HTR-8/SVneo (cell line): ENCODE measurements at regions not wholly inside any gene's neighbourhood (a gene's known extent, or its start where the extent isn't known, plus 50 kb on each side); places are given as distances from the start of the nearest gene placed in this dataset.
"Not testable (repeated sequence)": the region's sequence is repeated elsewhere in the genome, so short reads cannot be mapped to it uniquely, and the experiment has no call there.

Experiments
- DNase-seq: peaks from one replicate; pipeline ENCODE4 v3.0.0; 2011; ENCODE audit warnings: low spot score, mixed read lengths; ENCODE audit not compliant: insufficient read length
- FAIRE-seq: peaks from 2 replicates; lab custom pipeline; 2011; peaks lifted over from hg19 to GRCh38; lab: Jason Lieb, UNC

GRCh38 chr16:64390102-64390501 lies 731.8 kb downstream of the CDH11 start:
- FAIRE-seq (no peak), DNase-seq (no peak)

DNA sequence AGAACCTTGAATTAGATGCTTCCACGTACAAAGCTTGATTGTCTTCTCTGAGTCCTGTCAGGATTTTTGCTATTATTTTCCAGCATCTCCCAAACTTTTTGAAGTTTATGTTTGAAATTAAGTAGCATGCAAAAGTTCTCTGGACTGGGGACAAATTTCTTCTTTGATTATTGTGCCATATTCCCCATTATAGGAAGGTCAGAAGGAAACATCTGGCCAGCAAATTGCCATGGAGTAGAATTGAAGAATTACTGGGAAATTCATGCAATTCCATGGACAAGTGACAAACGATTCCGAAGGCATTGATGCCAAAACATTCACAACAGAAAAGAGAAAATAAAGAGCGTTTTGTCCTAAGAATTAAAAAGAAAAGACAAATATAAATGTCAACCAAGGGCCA lies 737.2 kb downstream of the CDH11 start:
- FAIRE-seq (no peak), DNase-seq (no peak)

GRCh38 chr16:64381979-64382378 lies 739.9 kb downstream of the CDH11 start:
- DNase-seq (no peak), FAIRE-seq (no peak)

DNA sequence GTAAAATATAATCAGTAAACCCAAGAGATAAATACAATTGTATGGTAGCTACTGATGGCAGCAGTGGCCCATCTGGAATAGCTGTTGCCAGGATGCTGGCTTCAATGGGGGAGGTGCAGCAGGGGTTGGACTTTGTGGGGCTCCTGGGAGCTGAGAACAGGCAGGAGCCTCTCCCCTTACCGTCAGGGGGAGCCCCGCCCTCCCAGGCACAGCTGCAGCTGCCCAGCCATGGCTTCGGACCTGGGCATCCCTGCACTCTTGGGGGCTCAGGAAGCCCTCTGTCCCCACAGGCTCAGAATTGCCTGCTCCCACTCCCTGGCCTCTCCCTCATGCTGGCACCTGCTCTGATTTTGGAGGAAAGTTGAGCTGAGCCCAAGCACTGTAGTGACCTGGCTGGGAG lies 741.1 kb downstream of the CDH11 start:
- FAIRE-seq (no peak), DNase-seq (no peak)

DNA sequence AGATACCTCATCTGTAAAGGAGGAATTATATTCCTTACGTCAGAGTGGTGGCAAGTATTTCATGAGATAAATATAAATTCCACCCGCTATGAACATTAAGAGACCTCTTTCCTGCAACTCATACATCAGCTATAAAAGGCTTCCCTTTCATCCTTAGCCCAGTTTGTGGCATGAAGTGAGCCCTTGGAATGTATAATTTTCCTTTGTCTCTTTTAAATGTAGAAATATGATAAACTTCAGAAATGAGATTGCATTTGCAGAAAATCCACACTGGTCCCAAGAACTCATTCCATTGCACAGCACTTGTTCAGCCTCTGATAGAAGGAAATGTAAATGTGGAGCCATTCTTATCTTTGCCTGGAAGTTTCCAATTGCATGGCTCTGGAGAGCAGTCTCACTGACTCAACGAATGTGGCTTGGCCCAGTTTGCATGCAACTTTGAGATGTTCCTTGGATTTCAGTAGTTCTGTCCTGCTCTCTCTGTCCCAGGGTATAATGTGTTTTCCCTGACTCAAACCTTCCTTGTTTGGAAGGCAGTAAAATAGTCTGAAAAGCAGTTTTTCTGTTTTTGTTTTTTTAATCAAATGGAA lies 746.4 kb downstream of the CDH11 start:
- DNase-seq: no peak
- FAIRE-seq: no peak

- no peak for DNase-seq
- no peak for FAIRE-seq
Observed at GRCh38 chr16:64370112-64370511, 751.8 kb downstream of the CDH11 start.

DNA sequence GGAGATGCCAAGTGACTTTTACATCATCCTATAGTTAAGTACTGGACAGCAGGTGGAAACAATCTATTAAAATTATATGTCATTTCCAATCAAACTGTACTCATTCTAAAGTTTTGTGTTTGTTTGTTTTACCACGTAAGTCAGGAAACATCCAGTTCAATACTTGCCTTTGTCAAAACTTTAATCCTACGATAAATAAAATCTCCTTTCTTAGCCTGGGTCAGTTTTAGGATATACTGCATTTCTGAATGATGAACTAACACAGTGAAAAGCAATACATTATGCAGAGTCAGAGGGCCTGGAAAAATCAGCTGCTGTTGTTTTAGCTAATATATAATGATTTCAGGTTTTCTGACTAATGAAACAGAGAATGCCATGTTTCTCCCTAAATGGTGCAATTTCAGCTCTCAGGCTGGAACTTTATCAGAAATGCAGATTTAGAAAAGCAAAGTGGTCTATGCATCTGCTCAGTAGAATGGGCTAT lies 756.4 kb downstream of the CDH11 start:
- FAIRE-seq (no peak), DNase-seq (no peak)

DNA sequence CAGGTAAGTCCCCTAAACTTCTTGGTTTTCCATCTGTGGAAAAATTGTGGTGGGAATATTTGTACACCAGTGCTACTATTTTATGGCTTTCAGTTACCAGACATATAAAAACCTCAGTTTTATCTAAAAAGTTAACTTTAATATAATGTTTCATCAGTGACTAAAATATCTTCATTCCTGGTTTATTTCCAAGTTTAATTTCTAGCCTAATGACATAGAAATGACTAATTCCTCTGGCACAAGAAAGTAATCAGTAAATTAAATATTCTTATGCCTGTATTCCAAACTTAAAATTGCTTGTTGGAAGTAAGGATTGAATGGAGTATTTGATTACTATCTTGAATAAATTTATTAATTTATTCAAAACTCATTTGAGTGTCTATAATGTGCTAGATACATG lies 757.0 kb downstream of the CDH11 start:
- DNase-seq: no peak
- FAIRE-seq: no peak

GRCh38 chr16:64364416-64364815 lies 757.4 kb downstream of the CDH11 start:
- FAIRE-seq (no peak), DNase-seq (no peak)

DNA sequence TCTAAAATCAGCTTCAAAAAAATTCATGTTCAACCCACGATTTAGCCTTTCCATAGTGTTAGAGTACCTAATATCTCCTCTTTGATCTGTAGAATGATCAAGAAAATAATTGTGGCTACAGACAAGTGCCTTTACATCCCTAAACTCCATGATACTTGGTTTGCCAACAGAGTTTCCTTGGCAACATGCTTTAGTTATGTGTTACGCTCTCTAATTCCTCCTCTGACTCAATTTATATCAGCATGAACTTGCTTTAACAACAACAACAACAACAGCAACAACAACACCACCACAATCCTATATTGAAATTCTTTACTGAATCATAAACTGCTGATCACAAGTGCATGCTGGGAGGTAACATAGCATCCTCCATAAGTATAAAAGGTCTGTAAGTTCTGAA lies 757.8 kb downstream of the CDH11 start:
- no peak for FAIRE-seq
- DNase-seq: no peak

- no peak for DNase-seq
- no peak for FAIRE-seq
Observed at GRCh38 chr16:64363039-64363438, 758.8 kb downstream of the CDH11 start.

DNA sequence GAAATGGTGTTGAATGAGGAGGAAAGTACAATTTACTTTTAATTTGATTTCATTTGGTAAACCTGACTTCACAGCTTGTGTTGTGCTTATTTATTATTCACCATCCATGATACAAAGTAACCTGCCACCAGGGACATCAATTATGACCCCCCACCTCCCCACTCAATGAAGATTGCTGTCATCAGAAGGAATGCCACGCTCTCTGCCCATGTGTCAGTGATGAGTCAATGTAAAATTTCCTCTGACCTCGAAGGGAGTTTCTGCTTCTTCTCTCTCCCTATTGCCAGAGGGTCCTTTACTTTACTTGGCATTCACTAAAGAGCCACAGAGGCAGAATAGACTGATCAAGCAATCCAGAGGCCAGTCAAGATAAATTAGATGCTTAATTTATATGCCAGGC lies 759.7 kb downstream of the CDH11 start:
- DNase-seq: no peak
- FAIRE-seq: no peak

DNA sequence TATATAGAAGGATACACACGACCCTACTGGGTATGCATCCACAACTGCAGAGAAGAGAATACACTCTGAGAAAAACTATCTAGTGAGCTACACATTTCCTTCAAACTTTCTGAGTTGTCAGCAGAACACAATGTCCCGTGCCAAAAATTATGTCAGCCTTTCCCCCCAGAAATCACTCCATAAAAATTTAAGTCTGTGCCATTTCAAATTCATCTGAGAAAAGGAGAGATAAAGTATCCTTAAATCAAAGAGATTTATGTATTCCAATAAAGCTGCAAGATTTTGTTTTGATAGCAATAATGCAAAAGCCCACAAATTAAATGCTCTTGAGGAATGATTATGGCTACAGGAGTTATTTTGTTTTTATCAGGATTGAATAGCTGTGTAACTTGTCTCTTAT lies 760.1 kb downstream of the CDH11 start:
- no peak for FAIRE-seq
- no peak for DNase-seq

DNA sequence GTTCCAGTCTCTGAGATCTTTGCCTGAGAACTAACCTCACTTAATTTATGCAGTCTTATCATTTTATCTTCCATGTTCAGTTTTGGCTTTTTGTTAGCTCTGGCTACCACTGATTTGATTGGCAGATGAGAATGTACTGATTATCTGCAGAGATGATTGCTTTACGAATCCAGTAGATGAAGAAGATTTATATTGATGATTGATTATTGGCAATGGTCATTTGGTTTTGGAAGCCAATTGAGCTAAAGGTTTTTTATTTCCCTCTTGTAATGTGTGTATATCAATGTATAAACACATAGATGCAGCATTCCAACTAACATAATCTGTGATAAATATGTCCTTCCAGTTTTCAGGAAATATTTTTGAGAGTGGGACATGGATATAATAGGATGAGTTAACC lies 763.6 kb downstream of the CDH11 start:
- FAIRE-seq (no peak), DNase-seq (no peak)

DNA sequence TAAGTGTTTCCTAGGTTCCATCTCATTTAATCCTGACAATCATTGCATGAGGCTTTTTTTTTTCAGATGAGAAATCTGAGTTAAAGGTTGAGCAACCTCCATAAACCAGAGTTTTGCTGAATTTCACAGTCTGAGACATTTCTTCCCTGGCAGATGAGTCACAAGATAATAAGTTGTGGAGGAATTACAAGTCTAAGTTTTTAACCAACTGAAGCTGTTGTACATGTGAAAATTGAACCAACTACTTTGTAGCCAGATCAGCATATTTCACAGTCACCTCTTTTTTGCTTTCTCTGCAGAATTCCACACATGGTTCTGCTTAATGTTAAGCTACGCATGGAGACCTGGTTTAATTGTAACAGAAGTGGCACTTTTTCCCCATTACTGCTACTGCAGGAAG lies 765.6 kb downstream of the CDH11 start:
- no peak for DNase-seq

DNA sequence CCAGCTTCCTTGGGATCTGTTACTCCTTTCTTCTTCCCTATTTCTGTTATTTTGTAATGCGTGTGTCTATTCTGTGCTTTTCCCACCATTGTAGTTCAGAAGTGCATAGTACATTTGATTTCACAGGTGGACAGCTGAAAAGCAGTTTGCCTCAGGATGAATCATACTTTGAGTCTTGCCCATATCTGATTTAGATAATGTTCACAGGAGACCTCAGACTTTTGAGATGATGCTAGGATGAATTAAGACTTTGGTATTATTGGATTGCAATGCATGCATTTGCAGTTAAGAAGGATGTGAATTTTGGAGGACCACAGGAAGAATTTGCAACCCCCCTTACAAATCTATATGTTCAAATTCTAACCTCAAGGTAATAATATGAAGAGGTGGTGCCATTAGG lies 769.6 kb downstream of the CDH11 start:
- FAIRE-seq (no peak), DNase-seq (no peak)

More for the DNA sequence above, 765.6 kb downstream of the CDH11 start:
- FAIRE-seq: no peak

DNA sequence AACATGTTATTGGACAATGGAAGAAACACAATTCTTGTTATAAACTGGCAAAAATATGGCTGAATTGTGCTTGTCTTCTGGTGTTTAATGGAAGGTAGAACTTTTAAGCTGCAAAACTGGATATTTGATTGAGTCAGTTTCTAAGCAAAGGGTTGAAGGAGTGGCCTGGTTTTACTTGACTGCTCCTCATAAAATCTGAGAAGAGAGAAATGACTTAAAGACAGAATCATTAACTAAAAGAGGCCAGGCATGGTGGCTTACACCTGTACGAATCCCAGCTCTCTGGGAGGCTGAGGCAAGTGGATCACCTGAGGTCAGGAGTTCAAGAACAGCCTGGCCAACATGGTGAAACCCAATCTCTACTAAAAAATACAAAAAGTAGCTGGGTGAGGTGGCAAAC lies 770.7 kb downstream of the CDH11 start:
- DNase-seq (no peak), FAIRE-seq (no peak)

DNA sequence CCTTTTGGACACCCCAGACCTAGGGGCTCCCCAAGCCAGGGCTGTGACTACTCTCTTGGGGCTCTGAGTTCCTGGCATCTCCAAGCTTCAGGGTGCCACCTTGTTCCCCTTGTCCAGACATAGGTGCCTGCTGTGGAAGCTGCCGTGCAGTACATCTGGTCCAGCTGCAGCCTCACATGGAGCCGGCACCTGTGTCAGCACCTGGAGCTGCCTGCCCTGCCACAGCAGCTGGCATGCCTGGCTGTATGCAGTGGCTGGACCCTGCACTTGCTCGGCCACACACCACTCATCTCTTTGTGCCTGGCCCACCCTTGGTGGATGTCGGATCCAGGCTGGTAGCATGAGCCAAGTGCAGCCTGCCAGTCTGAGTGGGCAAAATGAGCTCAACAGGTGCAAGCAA lies 775.8 kb downstream of the CDH11 start:
- FAIRE-seq (no peak), DNase-seq (no peak)

GRCh38 chr16:64345142-64345541 lies 776.7 kb downstream of the CDH11 start:
- no peak for FAIRE-seq

DNA sequence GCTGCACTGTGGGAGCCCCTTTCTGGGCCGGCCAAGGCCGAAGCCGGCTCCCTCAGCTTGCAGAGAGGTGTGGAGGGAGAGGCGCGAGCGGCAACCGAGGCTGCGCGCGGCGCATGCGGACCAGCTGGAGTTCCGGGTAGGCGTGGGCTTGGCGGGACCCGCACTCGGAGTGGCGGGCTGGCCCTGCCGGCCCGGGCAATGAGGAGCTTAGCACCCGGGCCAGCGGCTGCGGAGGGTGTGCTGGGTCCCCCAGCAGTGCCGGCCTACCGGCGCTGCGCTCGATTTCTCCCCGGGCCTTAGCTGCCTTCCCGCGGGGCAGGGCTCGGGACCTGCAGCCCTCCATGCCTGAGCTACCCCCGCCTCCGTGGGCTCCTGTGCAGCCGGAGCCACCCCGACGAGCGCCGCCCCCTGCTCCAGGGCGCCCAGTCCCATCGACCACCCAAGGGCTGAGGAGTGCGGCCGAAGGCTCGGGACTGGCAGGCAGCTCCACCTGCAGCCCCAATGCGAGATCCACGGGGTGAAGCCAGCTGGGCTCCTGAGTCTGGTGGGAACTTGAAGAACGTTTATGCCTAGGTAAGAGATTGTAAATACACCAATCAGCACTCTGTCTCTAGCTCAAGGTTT lies 777.9 kb downstream of the CDH11 start:
- not testable (repeated sequence) for FAIRE-seq, DNase-seq

More at GRCh38 chr16:64345142-64345541, 776.7 kb downstream of the CDH11 start:
- DNase-seq: no peak

- FAIRE-seq (no peak), DNase-seq (no peak)
Observed at GRCh38 chr16:64343061-64343819, 778.6 kb downstream of the CDH11 start.
